Ishikawa (cell line): ENCODE measurements at regions not wholly inside any gene's neighbourhood (a gene's known extent, or its start where the extent isn't known, plus 50 kb on each side); places are given as distances from the start of the nearest gene placed in this dataset.

Experiments
- CEBPB ChIP-seq: IDR thresholded peaks from 2 replicates; pipeline ENCODE4 v1.6.1; 2012
- CREB1 ChIP-seq: IDR thresholded peaks from 2 replicates; pipeline ENCODE4 v1.6.1; 2012; ENCODE audit warnings: low read depth
- EGR1 ChIP-seq: IDR thresholded peaks from 2 replicates; pipeline ENCODE4 v1.6.1; 2012
- EP300 ChIP-seq: IDR thresholded peaks from 2 replicates; pipeline ENCODE4 v1.6.1; 2012; ENCODE audit warnings: borderline replicate concordance
- FOXM1 ChIP-seq: IDR thresholded peaks from 2 replicates; pipeline ENCODE4 v1.6.1; 2012; ENCODE audit warnings: low read depth, borderline replicate concordance
- NFIC ChIP-seq: IDR thresholded peaks from 2 replicates; pipeline ENCODE4 v1.6.1; 2012
- RAD21 ChIP-seq: IDR thresholded peaks from 2 replicates; pipeline ENCODE4 v1.6.1; 2012; ENCODE audit warnings: low read depth
- TAF1 ChIP-seq: IDR thresholded peaks from 2 replicates; pipeline ENCODE4 v1.6.1; 2012; ENCODE audit warnings: low read depth, mild to moderate bottlenecking
- TCF12 ChIP-seq: IDR thresholded peaks from 2 replicates; pipeline ENCODE4 v1.6.1; 2012; ENCODE audit warnings: low read depth
- TEAD4 ChIP-seq: IDR thresholded peaks from 2 replicates; pipeline ENCODE4 v1.6.1; 2012
- YY1 ChIP-seq: IDR thresholded peaks from 2 replicates; pipeline ENCODE4 v1.6.1; 2012; ENCODE audit warnings: low read depth
- ZBTB7A ChIP-seq: IDR thresholded peaks from 2 replicates; pipeline ENCODE4 v1.6.1; 2012; ENCODE audit warnings: low read depth
- TF ChIP-seq, protein P1 (sequence below): IDR thresholded peaks from 2 replicates; pipeline ENCODE4 v1.6.1; 2012; ENCODE audit warnings: low read depth, mild to moderate bottlenecking
- TF ChIP-seq, protein P2 (sequence below): IDR thresholded peaks from 2 replicates; pipeline ENCODE4 v1.6.1; 2012
- TF ChIP-seq, protein P3 (sequence below): IDR thresholded peaks from 2 replicates; pipeline ENCODE4 v1.6.1; 2012

DNA sequence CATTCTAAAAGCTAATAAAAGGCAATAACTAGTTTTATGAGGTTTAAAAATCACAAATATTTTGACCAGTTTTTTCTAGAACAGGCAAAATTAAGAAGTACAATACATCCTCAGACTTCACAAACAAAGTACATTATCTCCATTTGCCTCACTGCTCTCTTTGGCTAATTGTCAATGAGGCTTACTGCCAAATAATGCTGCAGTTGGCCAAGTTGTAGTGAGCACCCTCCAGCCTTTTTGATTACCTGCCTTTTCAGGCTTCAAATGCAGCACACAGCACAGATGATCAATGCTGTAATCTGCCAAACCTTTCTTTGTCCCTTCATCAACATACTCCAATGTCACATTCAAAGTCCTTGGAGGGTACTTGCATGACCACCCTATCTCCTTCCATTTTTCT, 605.2 kb downstream of the KLHL13 start:
- TF ChIP-seq YY1: no peak
- no peak for TF ChIP-seq RAD21
- TF ChIP-seq TAF1: no peak
- TF ChIP-seq EP300: no peak
- TF ChIP-seq NFIC: no peak
- no peak for TF ChIP-seq FOXM1
- TF ChIP-seq TCF12: no peak
- TF ChIP-seq CEBPB: no peak
- TF ChIP-seq CREB1: no peak

DNA sequence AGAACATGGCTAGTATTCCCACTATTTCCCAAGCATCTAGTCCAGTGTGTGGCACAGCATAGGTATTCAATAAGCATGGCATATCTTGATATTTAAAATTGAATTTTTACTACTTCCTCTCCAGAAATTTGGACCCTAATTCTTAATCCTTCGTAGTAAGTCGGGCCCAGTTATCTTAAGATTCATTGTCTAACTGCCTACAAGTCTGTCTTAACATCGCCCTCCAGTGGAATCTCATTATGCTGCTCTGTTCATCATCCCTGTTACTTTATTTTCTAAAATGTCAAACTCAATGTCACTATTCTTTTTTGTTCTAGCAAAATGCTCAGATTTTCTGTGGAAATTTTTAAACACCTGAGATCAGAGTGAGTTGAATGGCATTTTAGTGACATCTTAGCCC, 606.2 kb downstream of the KLHL13 start:
- TF ChIP-seq CEBPB (no peak), CREB1 (no peak), RAD21 (peak; percentile 43), TAF1 (no peak), FOXM1 (no peak)

DNA sequence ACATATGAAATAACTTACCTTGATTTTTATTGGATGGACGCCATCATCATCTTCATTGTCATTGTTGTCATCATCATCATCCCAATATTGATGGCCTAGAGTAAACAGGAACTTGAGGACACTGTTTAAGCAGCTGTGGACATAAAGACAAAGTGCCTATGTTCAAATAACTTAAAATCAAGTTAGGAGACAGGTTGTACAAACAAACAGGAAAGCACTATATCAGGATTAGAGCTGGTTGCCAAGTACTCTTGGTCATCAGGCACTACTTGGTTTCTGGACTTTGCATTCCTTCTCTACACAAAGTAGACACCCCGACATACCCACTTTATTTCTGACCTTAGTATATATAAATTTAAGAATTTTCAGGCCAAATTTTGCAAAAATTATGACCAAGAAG, 608.6 kb downstream of the KLHL13 start:
- TF ChIP-seq YY1 (no peak), CREB1 (no peak)

DNA sequence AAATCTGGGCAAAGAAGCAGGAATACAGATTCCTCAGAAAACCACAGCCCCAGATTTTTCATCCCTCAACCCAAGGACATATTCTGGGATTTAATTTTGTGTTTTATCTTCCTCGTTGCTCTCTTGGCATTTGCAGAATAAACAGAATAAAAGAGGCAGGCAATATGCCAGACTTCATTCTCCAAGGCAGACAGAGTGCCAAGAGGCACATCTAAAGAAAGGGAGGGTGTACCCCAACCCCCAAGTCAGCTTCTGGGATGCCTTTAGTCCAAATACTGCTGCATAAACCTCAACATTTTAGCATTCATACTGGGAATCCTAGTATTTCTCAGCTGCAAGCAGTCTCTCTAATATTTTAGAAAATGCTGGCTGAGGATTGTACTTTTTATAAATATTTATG, 629.2 kb downstream of the KLHL13 start:
- no peak for TF ChIP-seq NFIC
- TF ChIP-seq TAF1: no peak

DNA sequence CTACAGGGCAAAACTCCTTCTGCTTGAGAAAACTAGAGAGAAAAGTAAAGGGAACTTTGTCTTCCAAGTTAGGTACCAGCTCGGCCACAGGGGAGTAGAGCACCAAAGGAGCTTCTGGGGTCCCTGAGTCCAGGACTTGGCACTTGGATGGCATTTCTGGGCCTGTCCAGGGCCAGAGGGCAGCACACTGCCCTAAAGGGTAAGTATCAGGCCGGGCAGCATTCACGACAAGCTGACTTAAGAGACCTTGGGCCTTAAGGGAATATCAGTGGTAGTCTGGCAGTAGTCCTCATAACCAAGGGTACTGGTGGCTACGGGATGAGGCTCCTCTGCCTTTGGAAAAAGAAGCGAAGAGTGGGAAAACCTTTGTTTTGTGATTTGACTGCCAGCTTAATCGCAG, 632.7 kb downstream of the KLHL13 start:
- TF ChIP-seq FOXM1 (no peak), RAD21 (no peak), CEBPB (no peak), TEAD4 (no peak), YY1 (no peak), CREB1 (no peak), NFIC (no peak), ZBTB7A (no peak), EGR1 (no peak), TAF1 (no peak), EP300 (no peak), TCF12 (no peak)
- TF ChIP-seq, protein P1, sequence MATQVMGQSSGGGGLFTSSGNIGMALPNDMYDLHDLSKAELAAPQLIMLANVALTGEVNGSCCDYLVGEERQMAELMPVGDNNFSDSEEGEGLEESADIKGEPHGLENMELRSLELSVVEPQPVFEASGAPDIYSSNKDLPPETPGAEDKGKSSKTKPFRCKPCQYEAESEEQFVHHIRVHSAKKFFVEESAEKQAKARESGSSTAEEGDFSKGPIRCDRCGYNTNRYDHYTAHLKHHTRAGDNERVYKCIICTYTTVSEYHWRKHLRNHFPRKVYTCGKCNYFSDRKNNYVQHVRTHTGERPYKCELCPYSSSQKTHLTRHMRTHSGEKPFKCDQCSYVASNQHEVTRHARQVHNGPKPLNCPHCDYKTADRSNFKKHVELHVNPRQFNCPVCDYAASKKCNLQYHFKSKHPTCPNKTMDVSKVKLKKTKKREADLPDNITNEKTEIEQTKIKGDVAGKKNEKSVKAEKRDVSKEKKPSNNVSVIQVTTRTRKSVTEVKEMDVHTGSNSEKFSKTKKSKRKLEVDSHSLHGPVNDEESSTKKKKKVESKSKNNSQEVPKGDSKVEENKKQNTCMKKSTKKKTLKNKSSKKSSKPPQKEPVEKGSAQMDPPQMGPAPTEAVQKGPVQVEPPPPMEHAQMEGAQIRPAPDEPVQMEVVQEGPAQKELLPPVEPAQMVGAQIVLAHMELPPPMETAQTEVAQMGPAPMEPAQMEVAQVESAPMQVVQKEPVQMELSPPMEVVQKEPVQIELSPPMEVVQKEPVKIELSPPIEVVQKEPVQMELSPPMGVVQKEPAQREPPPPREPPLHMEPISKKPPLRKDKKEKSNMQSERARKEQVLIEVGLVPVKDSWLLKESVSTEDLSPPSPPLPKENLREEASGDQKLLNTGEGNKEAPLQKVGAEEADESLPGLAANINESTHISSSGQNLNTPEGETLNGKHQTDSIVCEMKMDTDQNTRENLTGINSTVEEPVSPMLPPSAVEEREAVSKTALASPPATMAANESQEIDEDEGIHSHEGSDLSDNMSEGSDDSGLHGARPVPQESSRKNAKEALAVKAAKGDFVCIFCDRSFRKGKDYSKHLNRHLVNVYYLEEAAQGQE: no peak
- TF ChIP-seq, protein P2, sequence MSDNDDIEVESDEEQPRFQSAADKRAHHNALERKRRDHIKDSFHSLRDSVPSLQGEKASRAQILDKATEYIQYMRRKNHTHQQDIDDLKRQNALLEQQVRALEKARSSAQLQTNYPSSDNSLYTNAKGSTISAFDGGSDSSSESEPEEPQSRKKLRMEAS: no peak
- TF ChIP-seq, protein P3, sequence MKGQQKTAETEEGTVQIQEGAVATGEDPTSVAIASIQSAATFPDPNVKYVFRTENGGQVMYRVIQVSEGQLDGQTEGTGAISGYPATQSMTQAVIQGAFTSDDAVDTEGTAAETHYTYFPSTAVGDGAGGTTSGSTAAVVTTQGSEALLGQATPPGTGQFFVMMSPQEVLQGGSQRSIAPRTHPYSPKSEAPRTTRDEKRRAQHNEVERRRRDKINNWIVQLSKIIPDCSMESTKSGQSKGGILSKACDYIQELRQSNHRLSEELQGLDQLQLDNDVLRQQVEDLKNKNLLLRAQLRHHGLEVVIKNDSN: no peak

DNA sequence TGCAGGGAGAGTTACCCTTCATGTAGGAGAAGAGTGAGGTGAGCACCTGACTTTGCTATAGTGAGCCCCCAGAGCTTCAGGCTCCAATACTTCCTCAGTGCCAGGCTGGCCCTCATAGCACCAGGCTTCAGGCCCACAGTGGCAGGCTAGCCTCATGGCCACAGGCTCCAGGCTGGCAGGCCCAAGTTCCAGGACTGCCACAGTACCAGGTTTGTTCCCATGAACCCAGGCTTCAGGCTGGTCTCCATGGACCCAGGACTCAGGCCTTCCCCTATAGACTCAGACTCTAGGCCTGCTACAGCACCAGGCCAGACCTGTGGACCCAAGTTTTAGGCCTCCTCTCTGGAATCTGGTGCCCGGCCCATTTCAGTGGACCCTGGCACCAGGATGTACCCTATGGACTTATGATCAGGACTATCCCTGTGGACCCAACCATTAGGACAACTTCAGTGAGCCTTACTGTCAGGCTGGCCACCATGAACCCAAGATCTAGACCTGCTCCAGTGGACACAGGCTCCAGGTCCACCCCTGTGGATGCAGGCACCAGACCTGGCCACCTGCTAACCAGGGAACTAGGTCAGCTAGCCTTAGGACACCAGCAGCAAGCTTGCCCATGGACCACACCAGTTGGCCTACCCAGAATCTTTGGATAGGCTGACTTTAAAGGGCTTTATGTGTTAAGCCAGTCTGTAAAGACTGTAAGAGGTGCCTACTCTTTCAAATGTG, 658.2 kb downstream of the KLHL13 start:
- TF ChIP-seq TCF12 (no peak), EP300 (no peak), CEBPB (no peak), YY1 (no peak), TAF1 (no peak), TEAD4 (no peak), EGR1 (no peak), FOXM1 (no peak), ZBTB7A (no peak), NFIC (no peak), RAD21 (no peak), CREB1 (no peak)
- TF ChIP-seq, protein P1: no peak
- TF ChIP-seq, protein P3: no peak
- TF ChIP-seq, protein P2: no peak

DNA sequence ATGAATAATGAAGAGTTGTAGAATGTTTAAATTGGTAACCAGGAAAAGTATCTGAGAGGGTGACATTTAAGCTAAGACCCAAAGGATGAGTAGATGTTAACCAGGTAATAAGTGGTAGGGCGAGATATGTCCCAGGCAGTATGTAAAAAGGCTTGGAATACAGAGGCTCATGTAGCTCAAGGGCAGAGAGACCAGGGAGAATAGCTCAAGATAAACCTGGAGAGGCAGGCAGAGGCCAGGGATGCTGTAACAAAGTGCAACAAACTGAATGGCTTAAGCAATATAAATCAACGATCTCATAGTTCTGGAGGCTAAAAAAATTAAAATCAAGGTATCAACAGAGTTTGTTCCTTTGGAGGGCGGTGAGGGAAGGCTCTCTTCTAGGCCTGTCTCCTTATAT, 660.8 kb downstream of the KLHL13 start:
- no peak for TF ChIP-seq TCF12
- TF ChIP-seq, protein P3: no peak
- no peak for TF ChIP-seq EGR1
- TF ChIP-seq EP300: no peak
